Spleen (tissue), 11 donors: ENCODE measurements at regions not wholly inside any gene's neighbourhood (a gene's known extent, or its start where the extent isn't known, plus 50 kb on each side); places are given as distances from the start of the nearest gene placed in this dataset.

Experiments
- DNase-seq: peaks from one replicate; pipeline ENCODE4 v3.0.0-alpha.2; 2020
- H3K27ac ChIP-seq, 8 donors: fragments of 200-600 bp; sonication (generic) in 7 of 8; 1 replicate in 4 of 8; 2 replicates in 4 of 8; pipeline versions ENCODE4 v1.5.0 to v1.8.0; 2016 to 2021; ENCODE audit warnings: inconsistent platforms in 4 of 8, mild to moderate bottlenecking in 4 of 8, moderate library complexity in 1 of 8
- H3K27me3 ChIP-seq, 7 donors: fragments of 200-600 bp; sonication (generic) in 6 of 7; replicated peaks in 1 of 7; 1 replicate in 4 of 7; 2 replicates in 3 of 7; pipeline versions ENCODE4 v1.5.0 to v1.8.0; 2016 to 2021; ENCODE audit warnings: inconsistent platforms in 3 of 7, mild to moderate bottlenecking in 1 of 7
- H3K36me3 ChIP-seq, 6 donors: fragments of 200-600 bp; sonication (generic) in 5 of 6; 1 replicate in 4 of 6; 2 replicates in 2 of 6; pipeline versions ENCODE4 v1.5.0 to v1.8.0; 2016 to 2021; ENCODE audit warnings: inconsistent platforms in 2 of 6
- H3K4me1 ChIP-seq, 6 donors: fragments of 200-600 bp; sonication (generic) in 5 of 6; 1 replicate in 3 of 6; 2 replicates in 3 of 6; pipeline versions ENCODE4 v1.5.0 to v1.8.0; 2016 to 2021; ENCODE audit warnings: inconsistent platforms in 3 of 6
- H3K4me3 ChIP-seq, 8 donors: fragments of 200-600 bp; sonication (generic) in 7 of 8; 1 replicate in 4 of 8; 2 replicates in 4 of 8; pipeline versions ENCODE4 v1.5.0 to v1.8.0; 2016 to 2021; ENCODE audit warnings: inconsistent platforms in 4 of 8, mild to moderate bottlenecking in 4 of 8, moderate library complexity in 2 of 8
- H3K9me3 ChIP-seq, 8 donors: fragments of 200-600 bp; sonication (generic) in 7 of 8; 1 replicate in 4 of 8; 2 replicates in 4 of 8; pipeline versions ENCODE4 v1.5.0 to v1.8.0; 2016 to 2021; ENCODE audit warnings: inconsistent platforms in 4 of 8
- CTCF ChIP-seq, 11 experiments: fragments of 200-600 bp in 7 of 11; fragments of 450-650 bp in 4 of 11; sonication (generic) in 4 of 11; IDR thresholded peaks in 8 of 11; conservative IDR thresholded peaks in 3 of 11; 1 replicate in 7 of 11; 2 replicates in 4 of 11; pipeline versions ENCODE4 v1.4.0 to v1.8.0; 2016 to 2021; ENCODE audit warnings: antibody characterized with exemption in 11 of 11, inconsistent platforms in 4 of 11, mild to moderate bottlenecking in 1 of 11
- POLR2A ChIP-seq, 3 donors: fragments of 450-650 bp; IDR thresholded peaks; one replicate each; pipeline ENCODE4 v1.5.1; 2017; ENCODE audit warnings: antibody characterized with exemption in 3 of 3, mild to moderate bottlenecking in 1 of 3
- POLR2AphosphoS5 ChIP-seq, 3 donors: sonication (generic); formaldehyde crosslinking; IDR thresholded peaks; one replicate each; pipeline ENCODE4 v1.5.1; 2017; ENCODE audit warnings: antibody characterized with exemption in 3 of 3
- WGBS, 5 donors: extraction: QIAGEN DNeasy Blood & Tissue Kit in 3 of 5; methylation state at CpG; one replicate each; pipeline versions ENCODE4 v1.1.5 to v1.1.7; 2013 to 2018; 5-methylcytosine and 5-hydroxymethylcytosine counted together
- intact Hi-C: fragments of 100-400 bp; cut with DNase I; formaldehyde crosslinking; loops from one replicate; pipeline ENCODE4 v1.15.0; 2023; ENCODE audit warnings: low total_unique reads
- donor health status: healthy with polysubstance abuse.
- donor health status: DM: no; HTN: no; CAD: no; lungs with moderate emphysema.
- donor health status: DM: no; HTN: no; CAD: no.
- donor health status: Bipolar disorder and iron deficiency.
- donor health status: healthy.
- donor health status: DM: no; HTN: no; CAD: no.
- donor health status: DM: yes; HTN: yes; CAD: no.

DNA sequence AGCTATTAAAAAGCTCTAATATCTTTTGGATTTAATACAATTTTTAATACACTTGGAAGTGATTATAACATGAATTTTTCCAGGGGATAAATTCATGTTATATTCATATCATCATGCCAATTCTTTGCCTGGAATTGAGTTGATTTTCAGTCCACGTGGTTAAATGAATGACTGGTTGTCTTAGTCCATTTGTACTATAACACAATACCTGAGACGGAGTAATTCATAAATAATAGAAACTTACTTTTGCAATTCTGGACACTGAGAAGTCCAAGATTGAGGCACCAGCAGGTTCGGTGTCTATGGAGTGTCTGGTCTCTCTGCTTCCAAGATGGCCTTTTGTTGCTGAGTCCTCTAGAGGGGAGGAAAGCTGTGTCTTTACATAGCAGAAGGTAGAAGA, 66.2 kb upstream of the TRDN start:
- no peak for DNase-seq
- Histone ChIP-seq H3K9me3 (no peaks in the 10 kb centered on the region), H3K4me1 (no peaks in the 10 kb centered on the region), H3K27me3 (no peaks in the 10 kb centered on the region), H3K27ac (no peak overlapping the region), H3K4me3 (no peak overlapping the region), H3K36me3 (no peaks in the 10 kb centered on the region)
- intact Hi-C loops: no loop called here
- 81 to 90% (median 88%) methylated on average over 3 of the region's 3 CpGs for WGBS, 5 donors
- TF ChIP-seq POLR2AphosphoS5 (IDR thresholded peaks at IDR 0.05) (no peak), CTCF (IDR thresholded peaks at IDR 0.05 in 8 of 11, conservative IDR thresholded peaks at IDR 0.05 in 3 of 11) (no peak), POLR2A (IDR thresholded peaks at IDR 0.05) (no peak)

DNA sequence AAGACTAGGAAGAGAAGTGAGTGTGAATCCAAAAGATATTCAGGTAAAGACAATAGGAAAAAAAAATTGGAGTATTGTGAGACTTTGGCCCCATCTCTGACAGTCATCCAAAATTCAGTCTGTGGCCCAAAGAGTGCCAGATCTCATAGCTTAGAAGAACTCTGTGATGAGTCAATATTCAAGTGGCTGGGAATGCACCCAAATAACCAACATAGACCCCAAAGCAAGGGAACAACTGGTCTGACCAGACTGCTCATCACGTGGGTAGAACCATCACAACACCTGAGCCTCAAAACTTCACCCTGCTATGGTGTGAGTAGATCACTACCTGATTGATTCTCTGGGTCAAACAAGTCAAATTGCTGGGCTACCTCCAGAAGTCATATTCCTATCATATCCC, 51.1 kb upstream of the TRDN start:
- WGBS, 5 donors: 54 to 82% (median 70%) methylated on average over 1 of the region's 1 CpG
- intact Hi-C loops: no loop called here
- H3K4me1 ChIP-seq: no peaks in the 10 kb centered on the region

More for the DNA sequence above, 51.1 kb upstream of the TRDN start:
- no peak overlapping the region for H3K4me3 ChIP-seq
- TF ChIP-seq CTCF (IDR thresholded peaks at IDR 0.05 in 8 of 11, conservative IDR thresholded peaks at IDR 0.05 in 3 of 11) (no peak), POLR2AphosphoS5 (IDR thresholded peaks at IDR 0.05) (no peak), POLR2A (IDR thresholded peaks at IDR 0.05) (no peak)
- no peaks in the 10 kb centered on the region for H3K36me3 ChIP-seq
- no peak overlapping the region for H3K27ac ChIP-seq
- H3K9me3 ChIP-seq: no peaks in the 10 kb centered on the region
- no peak for DNase-seq
- no peaks in the 10 kb centered on the region for H3K27me3 ChIP-seq
